ENCODE measurements at regions not wholly inside any gene's neighbourhood (a gene's known extent, or its start where the extent isn't known, plus 50 kb on each side); places are given as distances from the start of the nearest gene placed in this dataset.

DNA sequence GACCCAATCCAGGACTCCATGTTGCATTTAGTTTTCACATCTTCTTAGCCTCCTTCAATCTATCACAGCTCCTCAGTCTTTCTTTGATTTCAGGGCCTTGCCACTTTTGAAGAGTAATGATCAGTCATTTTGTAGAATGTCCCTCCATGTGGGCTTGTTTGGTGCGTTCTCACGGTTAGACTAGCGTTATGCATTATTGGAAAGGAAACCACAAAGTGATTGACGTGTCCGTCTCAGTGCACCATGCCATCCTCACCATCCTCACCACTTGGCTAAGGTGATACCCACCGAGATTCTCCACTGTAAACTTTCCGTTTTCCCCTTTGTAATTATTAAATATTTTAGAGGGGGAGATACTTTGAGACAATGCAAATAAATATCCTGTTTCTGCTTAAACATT, 59.6 kb upstream of the OLIG2 start (continued):
- TF ChIP-seq ATF2 (IDR thresholded peaks at IDR 0.05; ENCODE audit: low read length) (no peak), ATF3 (IDR thresholded peaks at IDR 0.05; ENCODE audit: insufficient read depth, low read depth, low read length) (no peak)
